LNCAP (cell line): ENCODE measurements at regions not wholly inside any gene's neighbourhood (a gene's known extent, or its start where the extent isn't known, plus 50 kb on each side); places are given as distances from the start of the nearest gene placed in this dataset.

ENCODE experiments used
- TF ChIP-seq, protein P1 (sequence below): fragments of 450-650 bp; IDR thresholded peaks from 2 replicates; pipeline ENCODE4 v1.5.1; 2017; ENCODE audit warnings: mild to moderate bottlenecking

- TF ChIP-seq, protein P1, sequence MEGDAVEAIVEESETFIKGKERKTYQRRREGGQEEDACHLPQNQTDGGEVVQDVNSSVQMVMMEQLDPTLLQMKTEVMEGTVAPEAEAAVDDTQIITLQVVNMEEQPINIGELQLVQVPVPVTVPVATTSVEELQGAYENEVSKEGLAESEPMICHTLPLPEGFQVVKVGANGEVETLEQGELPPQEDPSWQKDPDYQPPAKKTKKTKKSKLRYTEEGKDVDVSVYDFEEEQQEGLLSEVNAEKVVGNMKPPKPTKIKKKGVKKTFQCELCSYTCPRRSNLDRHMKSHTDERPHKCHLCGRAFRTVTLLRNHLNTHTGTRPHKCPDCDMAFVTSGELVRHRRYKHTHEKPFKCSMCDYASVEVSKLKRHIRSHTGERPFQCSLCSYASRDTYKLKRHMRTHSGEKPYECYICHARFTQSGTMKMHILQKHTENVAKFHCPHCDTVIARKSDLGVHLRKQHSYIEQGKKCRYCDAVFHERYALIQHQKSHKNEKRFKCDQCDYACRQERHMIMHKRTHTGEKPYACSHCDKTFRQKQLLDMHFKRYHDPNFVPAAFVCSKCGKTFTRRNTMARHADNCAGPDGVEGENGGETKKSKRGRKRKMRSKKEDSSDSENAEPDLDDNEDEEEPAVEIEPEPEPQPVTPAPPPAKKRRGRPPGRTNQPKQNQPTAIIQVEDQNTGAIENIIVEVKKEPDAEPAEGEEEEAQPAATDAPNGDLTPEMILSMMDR: no peak
These were observed 1585.5 kb upstream of the LRRTM3 start for GRCh38 chr10:65340340-65340739.

- TF ChIP-seq, protein P1: no peak
These were observed 1584.4 kb upstream of the LRRTM3 start for GRCh38 chr10:65341323-65341925.

DNA sequence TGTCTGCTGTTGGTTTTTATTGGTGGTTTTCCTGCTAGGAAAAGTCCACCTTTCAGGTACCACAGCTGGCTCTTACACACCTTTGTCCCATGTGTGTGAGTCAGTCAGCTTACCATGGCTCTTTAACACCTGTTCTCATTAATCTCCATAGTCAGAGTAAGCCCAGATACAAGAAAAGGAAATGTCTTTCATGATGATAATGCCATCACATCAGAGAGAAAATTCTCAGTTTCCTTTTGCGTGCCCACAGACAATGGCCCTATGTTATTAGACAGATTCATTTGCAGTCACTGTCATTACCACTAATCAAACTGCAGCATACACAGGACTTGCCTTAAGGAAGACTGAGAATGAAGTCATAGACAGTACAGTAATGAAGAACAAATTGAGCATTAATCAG, 1583.6 kb upstream of the LRRTM3 start:
- TF ChIP-seq, protein P1: no peak

DNA sequence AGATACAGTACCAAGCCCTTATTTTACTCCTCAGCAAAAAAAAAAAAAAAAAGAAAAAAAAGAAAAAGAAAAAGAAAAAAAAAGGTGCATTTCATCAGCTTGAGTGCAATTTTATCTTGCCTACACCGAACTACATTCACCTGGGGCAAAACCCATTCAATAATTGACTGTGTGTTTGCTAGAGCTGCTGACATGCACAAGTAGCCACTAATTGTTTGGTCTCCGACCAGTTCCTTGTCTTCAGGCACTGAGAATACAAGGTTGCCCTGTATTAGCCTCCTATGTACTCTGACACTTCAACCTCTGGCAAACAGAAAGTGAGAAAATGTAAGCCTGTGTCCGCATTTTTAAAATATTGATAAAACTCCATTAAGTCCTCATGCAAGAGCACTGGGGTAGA, 1579.4 kb upstream of the LRRTM3 start:
- TF ChIP-seq, protein P1: no peak

- TF ChIP-seq, protein P1: no peak
These were observed 1577.2 kb upstream of the LRRTM3 start for GRCh38 chr10:65348637-65349036.

DNA sequence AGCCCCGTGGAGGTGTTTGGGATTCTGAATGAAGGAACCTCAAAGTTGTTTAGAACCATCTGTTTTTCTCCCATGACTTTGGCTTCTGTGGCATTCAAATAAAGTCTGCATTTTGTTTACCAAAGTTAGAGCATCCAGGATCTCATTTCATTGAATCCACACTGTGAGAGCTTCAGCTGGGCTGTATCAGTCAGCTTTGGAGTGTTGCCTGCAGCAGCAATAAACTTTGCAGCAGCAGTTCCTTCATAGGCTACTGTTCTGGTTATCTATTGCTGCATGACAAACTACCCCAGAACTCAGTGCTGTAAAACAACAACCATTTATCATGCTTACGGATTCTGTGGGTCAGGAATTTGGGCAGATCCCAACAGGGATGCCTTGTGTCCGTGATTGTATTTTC, 1575.2 kb upstream of the LRRTM3 start:
- TF ChIP-seq, protein P1: no peak

GRCh38 chr10:65355141-65355680, 1570.6 kb upstream of the LRRTM3 start:
- TF ChIP-seq, protein P1: no peak

GRCh38 chr10:65358565-65358964, 1567.3 kb upstream of the LRRTM3 start:
- TF ChIP-seq, protein P1: peak; percentile 56
